HG02884 (cell line): ENCODE measurements at regions not wholly inside any gene's neighbourhood (a gene's known extent, or its start where the extent isn't known, plus 50 kb on each side); places are given as distances from the start of the nearest gene placed in this dataset.
"Not testable (repeated sequence)": the region's sequence is repeated elsewhere in the genome, so short reads cannot be mapped to it uniquely, and the experiment has no call there.

Experiments
- ATAC-seq: cut with Tn5 transposase; IDR thresholded peaks from one replicate; pipeline ENCODE4 v1.9.1; 2021; ENCODE audit warnings: mild to moderate bottlenecking, moderate library complexity; ENCODE audit not compliant: unreplicated experiment

GRCh38 chr2:154507186-154507585 lies 191.3 kb upstream of the KCNJ3 start:
- no peak for ATAC-seq

DNA sequence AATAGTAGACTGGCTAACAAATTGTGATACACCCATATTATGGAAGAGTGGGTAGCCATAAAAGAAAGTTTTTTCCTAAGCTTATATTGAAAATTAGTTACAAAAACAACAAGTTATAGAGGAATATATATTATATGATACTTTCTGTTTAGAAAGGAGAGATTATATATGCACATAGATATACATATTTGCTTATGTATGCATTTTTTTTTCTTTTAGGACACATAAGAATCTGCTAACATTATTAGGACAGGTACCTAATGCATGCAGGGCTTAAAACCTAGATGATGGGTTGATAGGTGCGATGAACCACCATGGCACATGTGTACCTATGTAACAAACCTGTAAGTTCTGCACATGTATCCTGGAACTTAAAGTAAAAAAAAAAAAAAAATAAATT lies 179.6 kb upstream of the KCNJ3 start:
- ATAC-seq = no peak

GRCh38 chr2:154520951-154521350 lies 177.5 kb upstream of the KCNJ3 start:
- not testable (repeated sequence) for ATAC-seq

DNA sequence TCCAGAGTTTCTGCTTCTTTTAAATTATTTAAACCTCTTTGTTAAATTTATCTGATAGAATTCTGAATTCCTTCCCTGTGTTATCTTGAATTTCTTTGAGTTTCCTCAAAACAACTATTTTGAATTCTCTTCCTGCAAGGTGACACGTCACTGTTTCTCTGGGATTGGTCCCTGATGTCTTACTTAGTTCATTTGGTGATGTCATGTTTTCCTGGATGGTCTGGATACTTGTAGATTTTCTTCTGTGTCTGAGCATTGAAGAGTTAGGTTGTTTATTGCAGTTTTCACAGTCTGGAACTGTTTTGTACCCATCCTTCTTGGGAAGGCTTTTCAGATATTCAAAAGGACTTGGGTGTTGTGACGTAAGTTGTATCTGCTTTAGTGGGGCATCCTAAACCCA lies 172.3 kb upstream of the KCNJ3 start:
- ATAC-seq = no peak

- no peak for ATAC-seq
Measured at GRCh38 chr2:154527962-154528361, 170.5 kb upstream of the KCNJ3 start.

DNA sequence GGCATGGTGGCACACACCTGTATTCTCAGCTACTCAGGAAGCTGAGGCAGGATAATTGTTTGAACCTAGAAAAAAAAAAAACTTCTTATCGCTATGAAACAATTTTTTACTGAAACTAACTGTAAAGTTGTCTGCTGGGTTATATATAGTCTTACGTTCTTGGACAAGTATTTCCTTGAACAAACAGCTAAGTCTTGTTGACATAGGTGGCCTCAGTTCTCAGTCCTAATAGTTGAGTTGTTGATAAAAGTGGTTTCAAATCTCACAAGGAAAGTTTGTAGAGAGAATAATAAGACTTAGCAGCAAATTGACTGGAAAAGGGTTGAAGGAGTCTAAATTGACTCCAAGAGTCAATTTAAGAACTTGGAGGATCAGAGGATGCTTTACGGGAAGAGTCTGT lies 166.5 kb upstream of the KCNJ3 start:
- ATAC-seq = no peak

DNA sequence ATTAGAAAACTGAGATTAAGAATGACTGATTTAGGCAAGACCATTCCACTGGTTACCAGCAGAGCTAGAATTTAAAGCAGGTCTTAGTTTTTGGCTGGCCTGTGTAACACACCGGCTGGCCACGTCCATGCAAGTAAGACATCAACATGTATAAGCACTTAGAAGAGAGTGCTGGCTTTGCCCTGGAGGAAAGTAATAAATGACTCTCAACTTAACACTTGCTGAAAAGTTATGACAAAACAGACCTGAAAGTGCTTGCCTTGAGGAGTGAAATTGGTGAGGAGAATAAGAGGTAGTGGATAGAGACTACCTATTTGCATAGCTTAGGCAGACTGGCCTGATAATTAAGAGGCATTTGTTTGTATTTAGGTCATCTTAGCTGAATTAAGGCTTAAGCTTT lies 165.7 kb upstream of the KCNJ3 start:
- ATAC-seq = no peak

DNA sequence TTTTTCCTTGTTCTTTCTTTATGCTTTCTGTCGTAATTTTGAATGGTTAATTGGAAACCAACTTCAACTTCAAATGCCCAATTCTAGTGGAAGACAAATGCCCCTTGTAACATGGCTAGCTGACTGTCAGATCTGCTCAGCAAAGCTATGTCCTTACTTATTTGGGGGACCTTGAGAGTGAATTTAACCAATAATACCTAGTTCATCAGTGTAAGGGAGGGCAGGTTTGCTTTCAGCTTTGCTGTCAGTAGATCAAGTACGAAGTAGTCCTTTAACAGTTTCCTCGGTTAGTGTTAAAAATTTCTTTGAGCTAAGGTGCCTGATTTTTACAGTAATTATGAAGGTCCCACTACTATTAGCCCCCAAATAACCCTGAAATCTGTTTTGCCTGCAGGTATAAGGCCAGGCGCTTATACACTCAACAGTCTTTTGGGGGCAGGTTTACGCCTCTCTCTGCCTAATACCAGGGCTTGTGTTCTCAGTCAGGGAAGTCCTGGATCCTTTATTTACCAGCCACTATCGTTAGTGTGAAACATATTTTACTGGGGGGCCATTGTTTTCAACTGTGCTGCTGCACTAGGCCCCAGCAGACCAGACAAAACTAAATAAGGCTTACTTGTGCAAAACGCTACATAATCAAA lies 165.1 kb upstream of the KCNJ3 start:
- no peak for ATAC-seq

DNA sequence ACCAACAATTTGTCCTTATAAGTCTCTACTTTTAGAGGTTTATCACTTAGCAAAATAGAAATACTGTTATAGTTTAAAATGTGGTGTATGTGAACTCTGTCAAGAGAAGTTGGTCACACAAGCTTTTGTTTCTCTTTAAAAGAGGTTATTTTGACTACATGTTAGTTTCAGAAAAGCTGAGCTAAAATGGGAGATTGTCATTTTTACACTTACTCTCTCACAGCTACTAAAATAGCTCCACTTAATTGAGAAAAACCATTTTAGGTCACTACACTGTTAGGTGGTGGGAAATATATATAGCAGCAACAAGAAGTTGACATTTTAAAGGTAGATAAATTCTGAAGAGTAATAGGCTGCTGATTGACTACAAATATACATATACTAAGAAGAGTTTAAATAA lies 161.5 kb upstream of the KCNJ3 start:
- no peak for ATAC-seq

DNA sequence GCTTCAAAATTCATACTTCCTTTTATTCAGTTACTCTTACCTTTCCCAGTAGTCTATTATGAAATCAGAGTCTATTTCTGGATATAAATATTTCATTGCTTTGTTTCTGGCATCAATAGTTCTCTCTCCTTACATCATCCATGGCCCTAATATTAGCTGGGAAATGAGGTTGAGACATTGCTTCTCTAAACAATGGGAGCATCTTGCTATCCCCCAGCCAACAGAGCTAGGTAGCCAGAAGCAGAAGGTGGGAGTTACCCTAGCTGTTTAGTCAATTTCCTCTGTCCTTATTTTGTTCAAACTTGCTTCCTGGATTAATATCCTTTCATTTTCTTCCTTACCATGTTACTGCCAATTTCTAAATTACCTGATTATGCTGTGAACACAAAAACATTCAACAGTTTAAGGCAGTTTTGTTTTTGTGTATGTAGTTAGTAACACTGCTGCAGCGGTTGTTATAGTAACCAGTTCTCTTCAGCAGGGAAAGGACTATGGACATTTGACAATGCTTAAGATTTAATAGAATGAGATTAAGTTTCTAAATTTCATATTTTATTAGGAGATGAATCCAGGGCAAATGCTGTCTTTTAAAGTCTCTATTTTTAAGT lies 160.5 kb upstream of the KCNJ3 start:
- ATAC-seq = no peak

GRCh38 chr2:154546341-154546740 lies 152.2 kb upstream of the KCNJ3 start:
- ATAC-seq = no peak

GRCh38 chr2:154549869-154550268 lies 148.6 kb upstream of the KCNJ3 start:
- ATAC-seq = no peak

DNA sequence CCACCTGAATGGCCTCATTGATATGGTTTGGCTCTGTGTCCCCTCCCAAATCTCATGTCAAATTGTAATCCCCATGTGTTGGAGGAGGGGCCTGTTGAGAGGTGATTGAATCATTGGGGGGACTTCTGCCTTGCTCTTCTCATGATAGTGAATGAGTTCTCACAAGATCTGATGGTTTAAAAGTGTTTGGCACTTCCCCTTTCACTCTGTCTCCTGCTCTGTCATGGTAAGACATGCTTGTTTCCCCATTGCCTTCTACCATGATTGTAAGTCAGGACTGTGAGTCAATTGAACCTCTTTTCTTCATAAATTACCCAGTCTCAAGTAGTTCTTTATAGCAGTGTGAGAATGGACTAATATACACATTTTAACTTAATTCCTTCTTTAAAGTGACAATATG lies 146.8 kb upstream of the KCNJ3 start:
- ATAC-seq = no peak

- no peak for ATAC-seq
Measured at GRCh38 chr2:154554046-154554445, 144.4 kb upstream of the KCNJ3 start.

DNA sequence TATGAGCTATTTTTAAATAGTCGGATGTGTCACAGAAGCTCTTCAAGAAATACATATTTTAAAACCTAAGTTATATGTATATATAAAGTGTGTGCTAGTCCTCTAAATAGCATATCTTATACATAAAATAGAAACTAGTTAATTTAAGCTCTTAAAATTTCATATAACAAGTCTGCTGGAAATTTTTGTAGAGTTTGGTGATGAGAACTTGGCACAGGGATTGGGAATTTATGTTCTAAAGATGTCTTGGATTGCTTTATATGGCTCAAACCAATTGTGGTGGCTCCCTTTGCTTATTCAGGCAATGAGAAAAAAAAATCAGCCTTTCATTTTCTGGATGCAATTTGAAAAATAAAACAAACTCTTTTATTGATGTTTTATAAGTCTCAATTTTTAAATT lies 142.8 kb upstream of the KCNJ3 start:
- ATAC-seq = no peak

DNA sequence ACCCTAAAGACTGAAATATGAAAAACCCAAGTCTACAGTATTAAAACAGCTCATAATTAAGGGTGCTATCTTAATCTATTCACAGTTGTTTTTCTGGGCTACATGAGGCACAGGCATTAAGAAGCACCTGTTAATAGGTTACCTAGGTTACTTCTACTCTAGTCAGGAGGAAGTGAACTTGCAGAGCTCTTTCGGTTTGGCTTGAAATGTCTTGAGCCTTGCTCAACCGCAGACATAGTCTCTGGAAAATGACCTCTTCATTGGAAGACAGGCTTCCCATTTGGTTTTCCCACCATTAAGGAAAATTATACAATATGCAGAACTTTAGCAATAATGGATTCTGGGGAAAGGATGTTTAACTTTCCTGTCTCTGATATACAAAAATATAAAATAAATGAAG lies 142.3 kb upstream of the KCNJ3 start:
- ATAC-seq = no peak

- ATAC-seq = no peak
Measured at GRCh38 chr2:154556607-154557006, 141.9 kb upstream of the KCNJ3 start.

DNA sequence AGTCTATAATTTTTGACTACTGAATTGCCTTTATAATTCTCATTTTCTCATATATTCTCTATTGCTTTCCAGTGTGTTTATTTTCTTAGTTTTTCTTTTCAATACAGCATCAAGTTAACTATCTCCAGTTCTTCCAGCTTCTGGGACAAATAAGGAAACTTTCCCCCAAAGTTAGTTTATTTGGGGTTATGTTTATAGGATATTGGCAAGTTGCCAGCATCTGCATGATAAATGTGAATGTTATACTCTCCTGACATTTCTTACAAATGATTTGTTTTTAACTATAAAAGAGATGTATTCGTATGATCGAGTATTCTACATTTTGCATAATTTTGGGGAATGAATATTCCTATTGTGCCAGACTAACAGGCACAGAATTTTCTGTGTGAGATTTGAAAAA lies 140.6 kb upstream of the KCNJ3 start:
- ATAC-seq = no peak

DNA sequence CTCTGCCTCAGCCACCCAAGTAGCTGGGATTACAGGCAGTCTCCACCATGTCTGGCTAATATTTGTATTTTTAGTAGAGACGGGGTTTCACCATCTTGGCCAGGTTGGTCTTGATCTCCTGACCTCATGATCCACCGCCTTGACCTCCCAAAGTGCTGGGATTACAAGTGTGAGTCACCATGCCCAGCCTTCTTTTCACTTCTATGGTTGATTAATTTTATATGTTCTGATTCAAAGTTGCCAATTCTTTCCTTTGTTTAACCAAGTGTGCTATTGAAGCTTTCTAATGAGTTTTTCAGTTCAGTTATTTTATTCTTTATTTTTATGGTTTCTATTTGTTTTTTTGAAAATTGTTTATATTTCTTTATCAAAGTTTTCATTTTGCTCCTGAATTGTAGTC lies 133.1 kb upstream of the KCNJ3 start:
- no peak for ATAC-seq

DNA sequence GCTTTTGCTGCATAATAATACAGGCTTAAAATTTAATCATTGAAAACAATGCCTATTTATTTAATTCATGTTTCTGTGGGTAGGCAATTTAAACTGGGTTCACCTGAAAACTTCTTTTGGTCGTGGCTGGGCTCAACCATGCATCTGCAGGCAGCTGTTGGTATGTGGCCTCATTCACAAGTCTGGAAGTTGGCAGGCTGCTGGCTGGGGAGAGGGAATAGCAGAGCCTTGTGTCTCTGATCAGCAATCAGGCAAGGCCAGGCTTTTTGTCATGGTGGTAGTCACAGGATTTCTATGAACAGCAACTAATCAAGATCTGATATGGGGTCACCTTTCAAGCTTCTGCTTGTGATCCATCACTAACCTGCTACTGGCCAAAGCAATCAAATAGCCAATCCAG lies 130.1 kb upstream of the KCNJ3 start:
- no peak for ATAC-seq

- ATAC-seq = no peak
Measured at GRCh38 chr2:154570501-154570900, 128.0 kb upstream of the KCNJ3 start.

- ATAC-seq = not testable (repeated sequence)
Measured at GRCh38 chr2:154576699-154577098, 121.8 kb upstream of the KCNJ3 start.

- no peak for ATAC-seq
Measured at GRCh38 chr2:154577390-154577789, 121.1 kb upstream of the KCNJ3 start.
